HCT116 (cell line): ENCODE measurements at regions not wholly inside any gene's neighbourhood (a gene's known extent, or its start where the extent isn't known, plus 50 kb on each side); places are given as distances from the start of the nearest gene placed in this dataset.

ENCODE experiments used
- ATAC-seq: fragments of 200-7000 bp; cut with Tn5 transposase; 2 replicates; pipeline ENCODE4 v1.9.1; 2020; ENCODE audit warnings: mild to moderate bottlenecking, moderate library complexity
- BruUV-seq: library from RNA; stranded (reverse); fragments of 400-500 nt; replicated peaks from 2 replicates; lab custom pipeline; 2021; lab: Mats Ljungman, UMichigan
- CTCF ChIA-PET: fragments of 300-600 bp; sonication (Branson Sonifier 250); formaldehyde crosslinking; loops from one replicate; lab custom pipeline; 2021; ENCODE audit warnings: antibody characterized with exemption; lab: Charles Lee
- POLR2A ChIA-PET: fragments of 300-600, 350-600 bp; sonication (Branson Sonifier 250); formaldehyde crosslinking; loops from one replicate; lab custom pipeline; 2021; ENCODE audit warnings: antibody characterized with exemption; lab: Charles Lee
- RAD21 ChIA-PET, 2 experiments: fragments of 300-600 bp; sonication (Branson Sonifier 250); formaldehyde crosslinking; loops; one replicate each; lab custom pipeline; 2023; ENCODE audit warnings: low total read pairs in 2 of 2; ENCODE audit not compliant: uncharacterized antibody in 2 of 2, unreplicated experiment in 2 of 2, low non-redundant PET in 1 of 2; lab: Charles Lee
- DNase-seq: peaks from one replicate; pipeline ENCODE4 v3.0.0-alpha.2; 2010; ENCODE audit warnings: low read depth, low spot score
- H2AFZ ChIP-seq: fragments of 200-600 bp; shearing (Covaris generic), sonication (generic); 2 replicates; pipeline ENCODE4 v1.6.1; 2017; ENCODE audit warnings: low read depth, mixed run types, mixed read lengths, antibody characterized with exemption, low read length; ENCODE audit not compliant: poor library complexity, severe bottlenecking
- H3K27ac ChIP-seq: 2 replicates; pipeline ENCODE4 v1.5.1; 2012; ENCODE audit warnings: low read depth, low read length
- H3K27me3 ChIP-seq: fragments of 200-600 bp; sonication (generic); 2 replicates; pipeline ENCODE4 v1.6.1; 2016; ENCODE audit warnings: mixed run types, low read length, mixed read lengths; ENCODE audit not compliant: insufficient read depth
- H3K36me3 ChIP-seq, 2 experiments: fragments of 200-500 bp in 1 of 2; fragments of 200-600 bp in 1 of 2; sonication (Bioruptor generic) in 1 of 2; sonication (generic) in 1 of 2; 2 replicates each; pipeline versions ENCODE4 v1.5.1 to v1.6.1; 2014 to 2016; ENCODE audit warnings: low read length in 2 of 2, inconsistent platforms in 1 of 2, mixed read lengths in 1 of 2, mixed run types in 1 of 2; ENCODE audit not compliant: insufficient read depth in 2 of 2, control insufficient read depth in 1 of 2
- H3K4me1 ChIP-seq, 2 experiments: fragments of 200-600 bp in 1 of 2; sonication (generic) in 1 of 2; 2 replicates each; pipeline versions ENCODE4 v1.5.1 to v1.6.1; 2012 to 2017; ENCODE audit warnings: low read length in 2 of 2, inconsistent platforms in 1 of 2, mild to moderate bottlenecking in 1 of 2, mixed read lengths in 1 of 2, mixed run types in 1 of 2, moderate library complexity in 1 of 2; ENCODE audit not compliant: insufficient read depth in 2 of 2, control insufficient read depth in 1 of 2
- H3K4me2 ChIP-seq: fragments of 200-600 bp; sonication (generic); 2 replicates; pipeline ENCODE4 v1.6.1; 2017; ENCODE audit warnings: mixed run types, low read length, mixed read lengths
- H3K4me3 ChIP-seq, 2 experiments: fragments of 200-600 bp in 1 of 2; sonication (generic) in 1 of 2; replicated peaks in 1 of 2; 2 replicates each; pipeline ENCODE4 v1.5.1; 2011 to 2016; ENCODE audit warnings: low read length in 2 of 2, control low read depth in 1 of 2, low read depth in 1 of 2, mild to moderate bottlenecking in 1 of 2, mixed read lengths in 1 of 2, mixed run types in 1 of 2
- H3K79me2 ChIP-seq: fragments of 200-600 bp; sonication (generic); 2 replicates; pipeline ENCODE4 v1.6.1; 2017; ENCODE audit warnings: mild to moderate bottlenecking, mixed run types, low read length, moderate library complexity, mixed read lengths; ENCODE audit not compliant: insufficient read depth
- H3K9ac ChIP-seq: fragments of 200-600 bp; sonication (generic); 2 replicates; pipeline ENCODE4 v1.6.1; 2016; ENCODE audit warnings: low read length, mixed read lengths
- H3K9me2 ChIP-seq: fragments of 200-600 bp; sonication (generic), shearing (Covaris generic); 2 replicates; pipeline ENCODE4 v1.6.1; 2017; ENCODE audit warnings: mixed run types, mild to moderate bottlenecking, moderate library complexity; ENCODE audit not compliant: insufficient read depth
- H3K9me3 ChIP-seq, 2 experiments: fragments of 200-500 bp in 1 of 2; fragments of 200-600 bp in 1 of 2; sonication (Bioruptor generic) in 1 of 2; sonication (generic) in 1 of 2; 2 replicates each; pipeline ENCODE4 v1.6.1; 2014 to 2017; ENCODE audit warnings: low read length in 2 of 2, mixed read lengths in 2 of 2, inconsistent platforms in 1 of 2, low read depth in 1 of 2, mild to moderate bottlenecking in 1 of 2, mixed run types in 1 of 2, moderate library complexity in 1 of 2; ENCODE audit not compliant: control insufficient read depth in 1 of 2, insufficient read depth in 1 of 2
- H4K20me1 ChIP-seq: fragments of 200-600 bp; sonication (generic), shearing (Covaris generic); 2 replicates; pipeline ENCODE4 v1.6.1; 2017; ENCODE audit warnings: mixed run types, mild to moderate bottlenecking, moderate library complexity; ENCODE audit not compliant: insufficient read depth
- ATF3 ChIP-seq: IDR thresholded peaks from 2 replicates; pipeline ENCODE4 v1.6.1; 2012
- CBX3 ChIP-seq: IDR thresholded peaks from 2 replicates; pipeline ENCODE4 v1.6.1; 2012; ENCODE audit warnings: low read depth
- CEBPB ChIP-seq: IDR thresholded peaks from 2 replicates; pipeline ENCODE4 v1.6.1; 2012; ENCODE audit warnings: low read depth
- CTCF ChIP-seq, 3 experiments: fragments of 200-600 bp in 1 of 3; sonication (generic) in 1 of 3; IDR thresholded peaks in 2 of 3; conservative IDR thresholded peaks in 1 of 3; 2 replicates each; pipeline ENCODE4 v1.5.1; 2012 to 2017; ENCODE audit warnings: low read depth in 2 of 3, low read length in 2 of 3, antibody characterized with exemption in 1 of 3, borderline replicate concordance in 1 of 3, control low read depth in 1 of 3, mild to moderate bottlenecking in 1 of 3, mixed read lengths in 1 of 3, mixed run types in 1 of 3, moderate library complexity in 1 of 3; ENCODE audit not compliant: insufficient read depth in 1 of 3
- EZH2 ChIP-seq: fragments of 200-600 bp; sonication (generic); IDR thresholded peaks from 2 replicates; pipeline ENCODE4 v1.6.1; 2017; ENCODE audit warnings: antibody characterized with exemption, mixed run types
- FOSL1 ChIP-seq: IDR thresholded peaks from 2 replicates; pipeline ENCODE4 v1.6.1; 2012; ENCODE audit warnings: low read depth
- MAX ChIP-seq: IDR thresholded peaks from 2 replicates; pipeline ENCODE4 v1.6.1; 2012
- POLR2A ChIP-seq: IDR thresholded peaks from 2 replicates; pipeline ENCODE4 v1.7.0; 2011; ENCODE audit warnings: borderline replicate concordance; ENCODE audit not compliant: insufficient read depth, insufficient read length; ENCODE audit errors: extremely low read depth
- POLR2AphosphoS5 ChIP-seq: IDR thresholded peaks from 2 replicates; pipeline ENCODE4 v1.6.1; 2011; ENCODE audit warnings: mild to moderate bottlenecking, low read depth, low read length, moderate library complexity
- RAD21 ChIP-seq: IDR thresholded peaks from 2 replicates; pipeline ENCODE4 v1.6.1; 2012; ENCODE audit warnings: low read depth, mild to moderate bottlenecking
- SP1 ChIP-seq: IDR thresholded peaks from 2 replicates; pipeline ENCODE4 v1.6.1; 2012; ENCODE audit warnings: low read depth
- SRF ChIP-seq: IDR thresholded peaks from 2 replicates; pipeline ENCODE4 v1.6.1; 2012; ENCODE audit warnings: low read depth
- TCF7L2 ChIP-seq: IDR thresholded peaks from 2 replicates; pipeline ENCODE4 v1.7.0; 2011; ENCODE audit warnings: borderline replicate concordance, inconsistent platforms; ENCODE audit not compliant: insufficient read depth, insufficient read length; ENCODE audit errors: extremely low read depth
- YY1 ChIP-seq: IDR thresholded peaks from 2 replicates; pipeline ENCODE4 v1.6.1; 2011; ENCODE audit warnings: low read length, low read depth, moderate library complexity, mild to moderate bottlenecking; ENCODE audit not compliant: insufficient replicate concordance; ENCODE audit errors: extremely low read depth
- ZFX ChIP-seq: fragments of 450-650 bp; IDR thresholded peaks from 2 replicates; pipeline ENCODE4 v1.6.1; 2017
- intact Hi-C: fragments of 100-400 bp; cut with micrococcal nuclease; formaldehyde crosslinking; loops from 2 replicates; pipeline ENCODE4 v1.10.0; 2022
- TF ChIP-seq, protein P1 (sequence below): IDR thresholded peaks from 2 replicates; pipeline ENCODE4 v1.6.1; 2011; ENCODE audit warnings: mild to moderate bottlenecking, low read length, moderate library complexity; ENCODE audit not compliant: insufficient replicate concordance; ENCODE audit errors: extremely low read depth
- TF ChIP-seq, protein P2 (sequence below): IDR thresholded peaks from 2 replicates; pipeline ENCODE4 v1.6.1; 2012; ENCODE audit warnings: low read depth

GRCh38 chrX:121869876-121870477 is 822.6 kb downstream of the GLUD2 start:
- ChIA-PET RAD21 (no interaction called here), CTCF (no interaction called here)
- no TSS peak for BruUV-seq
- H3K27ac ChIP-seq = no peak overlapping the region
- no peaks in the 10 kb centered on the region for H3K36me3 ChIP-seq
- H3K27me3 ChIP-seq = no peaks in the 10 kb centered on the region
- intact Hi-C loops = no loop called here
- no peaks in the 10 kb centered on the region for H3K9me2 ChIP-seq
- no peaks in the 10 kb centered on the region for H4K20me1 ChIP-seq
- TF ChIP-seq RAD21 = no peak
- no peak for TF ChIP-seq FOSL1
- TF ChIP-seq EZH2 = no peak
- no peak for TF ChIP-seq MAX
- no peak for TF ChIP-seq CEBPB
- no peak for TF ChIP-seq ZFX
- TF ChIP-seq, protein P1, sequence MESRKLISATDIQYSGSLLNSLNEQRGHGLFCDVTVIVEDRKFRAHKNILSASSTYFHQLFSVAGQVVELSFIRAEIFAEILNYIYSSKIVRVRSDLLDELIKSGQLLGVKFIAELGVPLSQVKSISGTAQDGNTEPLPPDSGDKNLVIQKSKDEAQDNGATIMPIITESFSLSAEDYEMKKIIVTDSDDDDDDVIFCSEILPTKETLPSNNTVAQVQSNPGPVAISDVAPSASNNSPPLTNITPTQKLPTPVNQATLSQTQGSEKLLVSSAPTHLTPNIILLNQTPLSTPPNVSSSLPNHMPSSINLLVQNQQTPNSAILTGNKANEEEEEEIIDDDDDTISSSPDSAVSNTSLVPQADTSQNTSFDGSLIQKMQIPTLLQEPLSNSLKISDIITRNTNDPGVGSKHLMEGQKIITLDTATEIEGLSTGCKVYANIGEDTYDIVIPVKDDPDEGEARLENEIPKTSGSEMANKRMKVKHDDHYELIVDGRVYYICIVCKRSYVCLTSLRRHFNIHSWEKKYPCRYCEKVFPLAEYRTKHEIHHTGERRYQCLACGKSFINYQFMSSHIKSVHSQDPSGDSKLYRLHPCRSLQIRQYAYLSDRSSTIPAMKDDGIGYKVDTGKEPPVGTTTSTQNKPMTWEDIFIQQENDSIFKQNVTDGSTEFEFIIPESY = no peak
- TF ChIP-seq POLR2A = no peak
- TF ChIP-seq CBX3 = no peak
- TF ChIP-seq TCF7L2 = no peak
- TF ChIP-seq CTCF (IDR thresholded peaks at IDR 0.05 in 2 of 3, conservative IDR thresholded peaks at IDR 0.05 in 1 of 3; ENCODE audit: borderline replicate concordance in 1 of 3, insufficient read depth in 1 of 3, low read depth in 2 of 3, low read length in 2 of 3) = no peak
- no peak for TF ChIP-seq POLR2AphosphoS5
- no peak for TF ChIP-seq YY1
- no peak for TF ChIP-seq ATF3
- TF ChIP-seq, protein P2, sequence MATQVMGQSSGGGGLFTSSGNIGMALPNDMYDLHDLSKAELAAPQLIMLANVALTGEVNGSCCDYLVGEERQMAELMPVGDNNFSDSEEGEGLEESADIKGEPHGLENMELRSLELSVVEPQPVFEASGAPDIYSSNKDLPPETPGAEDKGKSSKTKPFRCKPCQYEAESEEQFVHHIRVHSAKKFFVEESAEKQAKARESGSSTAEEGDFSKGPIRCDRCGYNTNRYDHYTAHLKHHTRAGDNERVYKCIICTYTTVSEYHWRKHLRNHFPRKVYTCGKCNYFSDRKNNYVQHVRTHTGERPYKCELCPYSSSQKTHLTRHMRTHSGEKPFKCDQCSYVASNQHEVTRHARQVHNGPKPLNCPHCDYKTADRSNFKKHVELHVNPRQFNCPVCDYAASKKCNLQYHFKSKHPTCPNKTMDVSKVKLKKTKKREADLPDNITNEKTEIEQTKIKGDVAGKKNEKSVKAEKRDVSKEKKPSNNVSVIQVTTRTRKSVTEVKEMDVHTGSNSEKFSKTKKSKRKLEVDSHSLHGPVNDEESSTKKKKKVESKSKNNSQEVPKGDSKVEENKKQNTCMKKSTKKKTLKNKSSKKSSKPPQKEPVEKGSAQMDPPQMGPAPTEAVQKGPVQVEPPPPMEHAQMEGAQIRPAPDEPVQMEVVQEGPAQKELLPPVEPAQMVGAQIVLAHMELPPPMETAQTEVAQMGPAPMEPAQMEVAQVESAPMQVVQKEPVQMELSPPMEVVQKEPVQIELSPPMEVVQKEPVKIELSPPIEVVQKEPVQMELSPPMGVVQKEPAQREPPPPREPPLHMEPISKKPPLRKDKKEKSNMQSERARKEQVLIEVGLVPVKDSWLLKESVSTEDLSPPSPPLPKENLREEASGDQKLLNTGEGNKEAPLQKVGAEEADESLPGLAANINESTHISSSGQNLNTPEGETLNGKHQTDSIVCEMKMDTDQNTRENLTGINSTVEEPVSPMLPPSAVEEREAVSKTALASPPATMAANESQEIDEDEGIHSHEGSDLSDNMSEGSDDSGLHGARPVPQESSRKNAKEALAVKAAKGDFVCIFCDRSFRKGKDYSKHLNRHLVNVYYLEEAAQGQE = no peak
- TF ChIP-seq SRF = no peak
- TF ChIP-seq SP1 = no peak
- TF ChIP-seq, all 23 proteins: peak for 0
- no peak overlapping the region for H2AFZ ChIP-seq
- no peak overlapping the region for H3K9ac ChIP-seq
- H3K4me1 ChIP-seq = no peaks in the 10 kb centered on the region
- DNase-seq = no peak
- no peak for ATAC-seq
- POLR2A ChIA-PET = no interaction called here
- H3K79me2 ChIP-seq = no peaks in the 10 kb centered on the region
- H3K4me3 ChIP-seq = no peak overlapping the region
- H3K9me3 ChIP-seq = no peaks in the 10 kb centered on the region
- H3K4me2 ChIP-seq = no peak overlapping the region
